ENCODE measurements at regions not wholly inside any gene's neighbourhood (a gene's known extent, or its start where the extent isn't known, plus 50 kb on each side); places are given as distances from the start of the nearest gene placed in this dataset.

DNA sequence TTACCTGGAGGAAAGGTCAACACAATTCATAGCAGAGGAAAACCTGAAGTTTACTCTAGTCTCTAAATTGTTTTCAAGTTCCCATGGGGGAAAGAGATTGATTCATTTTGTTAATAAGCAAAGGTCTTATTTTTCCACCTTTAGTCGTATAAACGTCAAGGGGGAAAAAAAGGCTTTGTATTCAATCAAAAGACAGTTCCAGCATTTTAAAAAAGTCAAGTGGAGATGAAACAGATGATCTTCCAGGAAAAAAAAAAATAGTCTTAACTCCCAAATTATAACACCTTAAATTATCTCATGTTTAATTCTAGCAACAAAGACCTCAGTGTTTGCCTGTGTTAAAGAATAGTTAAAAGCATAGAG, 140.5 kb downstream of the TOMM20 start:
- no peak for DNase-seq

DNA sequence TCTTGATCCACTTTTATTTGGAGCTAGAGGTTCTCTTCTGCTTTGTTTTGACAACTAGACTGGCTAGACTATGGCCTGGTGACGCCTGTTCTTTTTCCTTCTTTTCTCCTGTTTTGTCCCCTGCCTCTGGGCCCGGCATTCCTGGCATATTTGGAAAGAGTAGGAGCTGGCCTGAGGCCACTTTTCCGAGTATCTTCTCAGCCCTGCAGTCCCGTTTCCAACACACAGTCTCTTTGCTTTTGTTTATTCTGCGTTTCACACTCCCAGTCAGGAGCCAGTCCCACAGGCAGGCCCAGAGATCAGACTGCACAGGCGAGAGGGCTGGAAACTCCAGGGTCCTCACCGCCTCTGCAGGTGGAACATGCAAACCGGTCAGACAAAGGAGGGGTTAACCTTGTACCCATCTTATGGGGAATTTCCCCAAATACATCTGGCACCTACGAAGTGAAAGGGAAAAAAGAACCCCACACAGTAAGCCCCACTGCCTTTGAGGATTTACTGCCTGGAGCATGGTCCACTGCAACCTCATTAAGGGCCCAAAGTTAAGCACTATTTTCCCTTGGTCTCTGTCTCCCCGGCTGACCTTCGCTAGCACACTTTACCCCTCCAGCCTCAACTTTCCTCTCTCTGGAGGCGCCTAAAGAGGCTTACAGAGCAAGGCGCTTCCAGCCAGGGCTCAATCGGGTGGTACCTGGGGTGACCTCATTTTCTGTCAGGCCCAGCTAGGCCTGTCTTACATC, 141.1 kb downstream of the TOMM20 start:
- no peak for DNase-seq

- no peak for DNase-seq
These were observed 141.8 kb downstream of the TOMM20 start for GRCh38 chr1:234986750-234987414.

DNA sequence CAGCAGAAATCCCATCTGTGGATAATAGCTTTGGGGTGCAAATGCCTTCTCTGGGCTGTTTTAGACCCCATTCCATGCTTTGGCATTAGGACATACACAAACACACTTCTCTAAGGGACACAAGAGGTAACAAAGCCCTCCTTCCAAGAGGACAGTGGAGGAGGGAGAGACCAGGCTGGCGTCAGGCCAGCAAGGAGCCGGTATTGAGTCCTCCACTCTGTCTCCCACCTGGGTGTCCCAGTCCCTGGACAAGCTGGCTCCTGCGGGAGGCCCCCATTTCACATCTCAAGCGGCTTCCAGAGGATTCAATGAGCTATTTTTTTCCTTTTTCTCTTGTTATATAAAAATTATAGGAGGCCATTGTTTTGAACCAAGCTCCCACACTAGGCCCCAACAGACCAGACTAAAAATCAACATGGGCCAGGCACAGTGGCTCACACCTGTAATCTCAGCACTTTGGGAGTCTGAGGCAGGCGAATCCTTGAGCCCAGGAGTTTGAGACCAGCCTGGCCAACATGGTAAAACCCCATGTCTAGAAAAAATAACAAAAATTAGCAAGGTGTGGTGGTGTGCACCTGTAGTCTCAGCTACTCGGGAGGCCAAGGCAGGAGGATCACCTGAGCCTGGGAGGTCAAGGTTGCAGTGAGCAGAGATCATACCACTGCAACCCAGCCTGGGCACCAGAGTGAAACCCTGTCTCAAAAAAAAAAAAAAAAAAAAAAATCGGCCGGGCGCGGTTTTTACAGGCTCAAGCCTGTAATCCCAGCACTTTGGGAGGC, 142.9 kb downstream of the TOMM20 start:
- DNase-seq = no peak

GRCh38 chr1:234985007-234985370, 143.6 kb downstream of the TOMM20 start:
- no peak for DNase-seq

DNA sequence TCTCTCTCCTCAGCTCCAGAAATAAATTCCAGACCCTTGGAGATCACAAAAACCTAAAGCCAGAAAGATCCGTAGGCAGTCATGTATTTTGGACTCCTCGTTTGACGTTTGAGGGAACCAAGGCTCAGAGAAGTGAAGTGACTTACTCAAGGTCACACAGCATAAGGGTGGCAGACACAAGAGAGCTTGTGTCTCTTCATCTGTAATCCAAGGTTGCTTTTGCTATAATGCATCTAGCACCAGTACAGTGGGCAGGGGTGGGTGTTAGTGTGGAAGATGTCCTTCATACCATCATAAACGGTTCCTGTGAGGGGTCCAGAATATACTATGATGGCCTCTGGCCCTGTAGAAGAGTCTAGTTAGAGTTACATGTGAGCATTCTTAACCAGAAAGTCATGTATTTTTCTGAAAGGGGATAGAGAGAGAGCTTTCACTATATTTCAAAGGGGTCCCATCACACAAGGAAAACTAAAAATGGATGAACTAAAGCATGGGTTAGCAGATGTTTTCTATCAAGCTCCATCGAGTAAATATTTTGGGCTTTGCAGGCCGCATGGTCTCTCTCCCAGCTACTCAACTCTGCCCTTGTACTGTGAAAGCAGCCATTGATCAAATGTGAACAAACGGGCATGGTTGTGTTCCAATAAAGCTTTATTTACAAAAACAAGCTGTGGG, 144.9 kb downstream of the TOMM20 start:
- no peak for DNase-seq

GRCh38 chr1:234981758-234982157, 146.9 kb downstream of the TOMM20 start:
- DNase-seq = no peak

- DNase-seq = no peak
These were observed 147.8 kb downstream of the TOMM20 start for GRCh38 chr1:234980645-234981396.

DNA sequence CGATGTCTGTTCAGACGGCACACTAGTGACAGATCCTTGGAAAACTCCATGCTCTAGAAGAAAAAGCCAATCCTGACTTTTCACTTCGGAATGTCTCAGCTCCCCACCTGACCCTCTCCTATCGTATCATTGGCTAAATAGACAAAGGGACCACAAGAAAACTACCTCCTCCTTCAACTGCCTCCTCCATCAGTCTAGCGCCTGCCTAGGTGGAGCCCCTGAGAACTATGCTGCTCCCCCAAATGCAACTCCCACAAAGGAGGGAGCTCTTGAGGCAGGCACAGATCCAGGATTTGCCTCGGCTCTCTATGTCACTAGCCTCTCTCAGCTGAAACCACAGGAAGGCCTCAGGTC, 148.4 kb downstream of the TOMM20 start:
- DNase-seq = no peak

GRCh38 chr1:234979296-234980279, 149.0 kb downstream of the TOMM20 start:
- no peak for DNase-seq

GRCh38 chr1:234978397-234979295, 150.0 kb downstream of the TOMM20 start:
- DNase-seq = peak in 2 of 3 experiments; percentile 57 to 83

- peak in 2 of 3 experiments; percentile 34 to 71 for DNase-seq
These were observed 150.7 kb downstream of the TOMM20 start for GRCh38 chr1:234977875-234978396.

GRCh38 chr1:234976861-234977680, 151.6 kb downstream of the TOMM20 start:
- no peak for DNase-seq

- no peak for DNase-seq
These were observed 152.4 kb downstream of the TOMM20 start for GRCh38 chr1:234975941-234976860.

- DNase-seq = peak; percentile 11 to 83 (median 32)
These were observed 153.3 kb downstream of the TOMM20 start for GRCh38 chr1:234975122-234975940.

- DNase-seq = peak; percentile 39 to 95 (median 84)
These were observed 155.0 kb downstream of the TOMM20 start for GRCh38 chr1:234973426-234974250.

Measured in NCI-H1417 (cell line).